A673 (cell line): ENCODE measurements at regions not wholly inside any gene's neighbourhood (a gene's known extent, or its start where the extent isn't known, plus 50 kb on each side); places are given as distances from the start of the nearest gene placed in this dataset.

Experiments used
- BruUV-seq: library from RNA; stranded (reverse); fragments of 400-500 nt; replicated peaks from 2 replicates; lab custom pipeline; 2021; lab: Mats Ljungman, UMichigan
- CTCF ChIA-PET: fragments of 300-600 bp; sonication (Branson Sonifier 250); formaldehyde crosslinking; loops from one replicate; lab custom pipeline; 2022; ENCODE audit warnings: antibody characterized with exemption; lab: Charles Lee
- POLR2A ChIA-PET: fragments of 300-600 bp; sonication (Branson Sonifier 250); formaldehyde crosslinking; loops from one replicate; lab custom pipeline; 2022; ENCODE audit warnings: antibody characterized with exemption; ENCODE audit not compliant: low non-redundant PET; lab: Charles Lee
- DNase-seq: peaks from one replicate; pipeline ENCODE4 v3.0.0-alpha.2; 2015; ENCODE audit warnings: low spot score
- H3K27ac ChIP-seq: fragments of 200-600 bp; sonication (generic); 2 replicates; pipeline ENCODE4 v1.5.1; 2016; ENCODE audit warnings: mixed run types, low read depth, mild to moderate bottlenecking, mixed read lengths, antibody characterized with exemption, low read length; ENCODE audit not compliant: poor library complexity, severe bottlenecking
- H3K27me3 ChIP-seq: fragments of 200-600 bp; sonication (generic); replicated peaks from 2 replicates; pipeline ENCODE4 v1.6.1; 2017; ENCODE audit warnings: mixed run types, low read depth, mild to moderate bottlenecking, mixed read lengths, antibody characterized with exemption, low read length; ENCODE audit not compliant: insufficient read depth, poor library complexity
- H3K36me3 ChIP-seq: fragments of 200-600 bp; sonication (generic); 2 replicates; pipeline ENCODE4 v1.6.1; 2016; ENCODE audit warnings: mixed run types, mild to moderate bottlenecking, mixed read lengths, antibody characterized with exemption, low read length; ENCODE audit not compliant: insufficient read depth, poor library complexity, severe bottlenecking
- H3K4me1 ChIP-seq: fragments of 200-600 bp; sonication (generic); 2 replicates; pipeline ENCODE4 v1.6.1; 2017; ENCODE audit warnings: mixed run types, mild to moderate bottlenecking, mixed read lengths, antibody characterized with exemption, low read length; ENCODE audit not compliant: insufficient read depth, poor library complexity, severe bottlenecking
- H3K4me3 ChIP-seq: fragments of 200-600 bp; sonication (generic); 2 replicates; pipeline ENCODE4 v1.5.1; 2016; ENCODE audit warnings: low read depth, mixed run types, mild to moderate bottlenecking, mixed read lengths, low read length; ENCODE audit not compliant: poor library complexity, severe bottlenecking
- H3K9me3 ChIP-seq: fragments of 200-600 bp; sonication (generic); 2 replicates; pipeline ENCODE4 v1.6.1; 2016; ENCODE audit warnings: mixed run types, low read depth, mild to moderate bottlenecking, mixed read lengths, antibody characterized with exemption, low read length; ENCODE audit not compliant: poor library complexity, severe bottlenecking
- EZH2 ChIP-seq: fragments of 200-600 bp; sonication (generic); IDR thresholded peaks from 2 replicates; pipeline ENCODE4 v1.6.1; 2017; ENCODE audit warnings: borderline replicate concordance, low read depth, mild to moderate bottlenecking, mixed read lengths, antibody characterized with exemption, low read length; ENCODE audit not compliant: poor library complexity, severe bottlenecking
- intact Hi-C: fragments of 100-400 bp; cut with micrococcal nuclease; formaldehyde crosslinking; loops from one replicate; pipeline ENCODE4 v1.10.0; 2022; ENCODE audit not compliant: unreplicated experiment
- TF ChIP-seq, protein P1 (sequence below): fragments of 300-800, 200-600 bp; sonication (generic); conservative IDR thresholded peaks from 2 replicates; pipeline ENCODE4 v1.5.1; 2017; ENCODE audit warnings: low read depth, mild to moderate bottlenecking, antibody characterized with exemption, low read length, moderate library complexity, mixed read lengths

- TF ChIP-seq EZH2 = no peak
- TF ChIP-seq, protein P1, sequence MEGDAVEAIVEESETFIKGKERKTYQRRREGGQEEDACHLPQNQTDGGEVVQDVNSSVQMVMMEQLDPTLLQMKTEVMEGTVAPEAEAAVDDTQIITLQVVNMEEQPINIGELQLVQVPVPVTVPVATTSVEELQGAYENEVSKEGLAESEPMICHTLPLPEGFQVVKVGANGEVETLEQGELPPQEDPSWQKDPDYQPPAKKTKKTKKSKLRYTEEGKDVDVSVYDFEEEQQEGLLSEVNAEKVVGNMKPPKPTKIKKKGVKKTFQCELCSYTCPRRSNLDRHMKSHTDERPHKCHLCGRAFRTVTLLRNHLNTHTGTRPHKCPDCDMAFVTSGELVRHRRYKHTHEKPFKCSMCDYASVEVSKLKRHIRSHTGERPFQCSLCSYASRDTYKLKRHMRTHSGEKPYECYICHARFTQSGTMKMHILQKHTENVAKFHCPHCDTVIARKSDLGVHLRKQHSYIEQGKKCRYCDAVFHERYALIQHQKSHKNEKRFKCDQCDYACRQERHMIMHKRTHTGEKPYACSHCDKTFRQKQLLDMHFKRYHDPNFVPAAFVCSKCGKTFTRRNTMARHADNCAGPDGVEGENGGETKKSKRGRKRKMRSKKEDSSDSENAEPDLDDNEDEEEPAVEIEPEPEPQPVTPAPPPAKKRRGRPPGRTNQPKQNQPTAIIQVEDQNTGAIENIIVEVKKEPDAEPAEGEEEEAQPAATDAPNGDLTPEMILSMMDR = no peak
- no peak for DNase-seq
- CTCF ChIA-PET = no interaction called here
- Histone ChIP-seq H3K9me3 (no peaks in the 10 kb centered on the region), H3K36me3 (no peaks in the 10 kb centered on the region), H3K27ac (no peak overlapping the region), H3K4me1 (no peaks in the 10 kb centered on the region), H3K27me3 (no peaks in the 10 kb centered on the region), H3K4me3 (no peak overlapping the region)
- intact Hi-C loops = no loop called here
- BruUV-seq = no TSS peak
- POLR2A ChIA-PET = no interaction called here
Measured at GRCh38 chr13:34627509-34628208, 314.4 kb upstream of the NBEA start.

- ChIA-PET CTCF (no interaction called here), POLR2A (no interaction called here)
- no peaks in the 10 kb centered on the region for H3K4me1 ChIP-seq
- no TSS peak for BruUV-seq
- intact Hi-C loops = no loop called here
- no peak overlapping the region for H3K4me3 ChIP-seq
- no peaks in the 10 kb centered on the region for H3K9me3 ChIP-seq
- no peaks in the 10 kb centered on the region for H3K27me3 ChIP-seq
- no peaks in the 10 kb centered on the region for H3K36me3 ChIP-seq
- no peak overlapping the region for H3K27ac ChIP-seq
- no peak for DNase-seq
- TF ChIP-seq, protein P1 = no peak
- no peak for TF ChIP-seq EZH2
Measured at GRCh38 chr13:34628209-34628682, 313.8 kb upstream of the NBEA start.

GRCh38 chr13:34634448-34634847, 307.6 kb upstream of the NBEA start:
- TF ChIP-seq, protein P1 = no peak
- TF ChIP-seq EZH2 = no peak
- no peaks in the 10 kb centered on the region for H3K9me3 ChIP-seq
- H3K27ac ChIP-seq = no peak overlapping the region
- no TSS peak for BruUV-seq
- H3K27me3 ChIP-seq = no peaks in the 10 kb centered on the region
- CTCF ChIA-PET = no interaction called here
- intact Hi-C loops = no loop called here
- H3K4me3 ChIP-seq = no peak overlapping the region
- no peaks in the 10 kb centered on the region for H3K4me1 ChIP-seq
- no peak for DNase-seq
- H3K36me3 ChIP-seq = no peaks in the 10 kb centered on the region
- POLR2A ChIA-PET = no interaction called here
